HCT116 (cell line): ENCODE measurements at regions not wholly inside any gene's neighbourhood (a gene's known extent, or its start where the extent isn't known, plus 50 kb on each side); places are given as distances from the start of the nearest gene placed in this dataset.
"Not testable (repeated sequence)": the region's sequence is repeated elsewhere in the genome, so short reads cannot be mapped to it uniquely, and the experiment has no call there.

Source experiments
- CTCF ChIP-seq, 3 experiments: fragments of 200-600 bp in 1 of 3; sonication (generic) in 1 of 3; IDR thresholded peaks in 2 of 3; conservative IDR thresholded peaks in 1 of 3; 2 replicates each; pipeline ENCODE4 v1.5.1; 2012 to 2017; ENCODE audit warnings: low read depth in 2 of 3, low read length in 2 of 3, antibody characterized with exemption in 1 of 3, borderline replicate concordance in 1 of 3, control low read depth in 1 of 3, mild to moderate bottlenecking in 1 of 3, mixed read lengths in 1 of 3, mixed run types in 1 of 3, moderate library complexity in 1 of 3; ENCODE audit not compliant: insufficient read depth in 1 of 3
- ELF1 ChIP-seq: IDR thresholded peaks from 2 replicates; pipeline ENCODE4 v1.6.1; 2012; ENCODE audit warnings: low read depth, borderline replicate concordance
- EZH2phosphoT487 ChIP-seq: fragments of 200-600 bp; IDR thresholded peaks from 2 replicates; pipeline ENCODE4 v1.6.1; 2018; ENCODE audit warnings: antibody characterized with exemption, borderline replicate concordance
- JUND ChIP-seq: IDR thresholded peaks from 2 replicates; pipeline ENCODE4 v1.6.1; 2012
- POLR2A ChIP-seq: IDR thresholded peaks from 2 replicates; pipeline ENCODE4 v1.7.0; 2011; ENCODE audit warnings: borderline replicate concordance; ENCODE audit not compliant: insufficient read depth, insufficient read length; ENCODE audit errors: extremely low read depth
- RAD21 ChIP-seq: IDR thresholded peaks from 2 replicates; pipeline ENCODE4 v1.6.1; 2012; ENCODE audit warnings: low read depth, mild to moderate bottlenecking
- SIN3A ChIP-seq: IDR thresholded peaks from 2 replicates; pipeline ENCODE4 v1.6.1; 2012; ENCODE audit warnings: low read depth
- YY1 ChIP-seq: IDR thresholded peaks from 2 replicates; pipeline ENCODE4 v1.6.1; 2011; ENCODE audit warnings: low read length, low read depth, moderate library complexity, mild to moderate bottlenecking; ENCODE audit not compliant: insufficient replicate concordance; ENCODE audit errors: extremely low read depth
- TF ChIP-seq, protein P1 (sequence below): IDR thresholded peaks from 2 replicates; pipeline ENCODE4 v1.6.1; 2012; ENCODE audit warnings: low read depth
- TF ChIP-seq, protein P2 (sequence below): IDR thresholded peaks from 2 replicates; pipeline ENCODE4 v1.6.1; 2012
- TF ChIP-seq, protein P3 (sequence below): IDR thresholded peaks from 2 replicates; pipeline ENCODE4 v1.6.1; 2011; ENCODE audit warnings: mild to moderate bottlenecking, low read length, moderate library complexity; ENCODE audit not compliant: insufficient replicate concordance; ENCODE audit errors: extremely low read depth

GRCh38 chr16:29260683-29261426 lies 145.7 kb downstream of the NPIPB11 start:
- TF ChIP-seq RAD21; JUND; CTCF (IDR thresholded peaks at IDR 0.05 in 2 of 3, conservative IDR thresholded peaks at IDR 0.05 in 1 of 3; ENCODE audit: borderline replicate concordance in 1 of 3, insufficient read depth in 1 of 3, low read depth in 2 of 3, low read length in 2 of 3); YY1; POLR2A; EZH2phosphoT487; ELF1; SIN3A: not testable (repeated sequence)
- TF ChIP-seq, protein P1, sequence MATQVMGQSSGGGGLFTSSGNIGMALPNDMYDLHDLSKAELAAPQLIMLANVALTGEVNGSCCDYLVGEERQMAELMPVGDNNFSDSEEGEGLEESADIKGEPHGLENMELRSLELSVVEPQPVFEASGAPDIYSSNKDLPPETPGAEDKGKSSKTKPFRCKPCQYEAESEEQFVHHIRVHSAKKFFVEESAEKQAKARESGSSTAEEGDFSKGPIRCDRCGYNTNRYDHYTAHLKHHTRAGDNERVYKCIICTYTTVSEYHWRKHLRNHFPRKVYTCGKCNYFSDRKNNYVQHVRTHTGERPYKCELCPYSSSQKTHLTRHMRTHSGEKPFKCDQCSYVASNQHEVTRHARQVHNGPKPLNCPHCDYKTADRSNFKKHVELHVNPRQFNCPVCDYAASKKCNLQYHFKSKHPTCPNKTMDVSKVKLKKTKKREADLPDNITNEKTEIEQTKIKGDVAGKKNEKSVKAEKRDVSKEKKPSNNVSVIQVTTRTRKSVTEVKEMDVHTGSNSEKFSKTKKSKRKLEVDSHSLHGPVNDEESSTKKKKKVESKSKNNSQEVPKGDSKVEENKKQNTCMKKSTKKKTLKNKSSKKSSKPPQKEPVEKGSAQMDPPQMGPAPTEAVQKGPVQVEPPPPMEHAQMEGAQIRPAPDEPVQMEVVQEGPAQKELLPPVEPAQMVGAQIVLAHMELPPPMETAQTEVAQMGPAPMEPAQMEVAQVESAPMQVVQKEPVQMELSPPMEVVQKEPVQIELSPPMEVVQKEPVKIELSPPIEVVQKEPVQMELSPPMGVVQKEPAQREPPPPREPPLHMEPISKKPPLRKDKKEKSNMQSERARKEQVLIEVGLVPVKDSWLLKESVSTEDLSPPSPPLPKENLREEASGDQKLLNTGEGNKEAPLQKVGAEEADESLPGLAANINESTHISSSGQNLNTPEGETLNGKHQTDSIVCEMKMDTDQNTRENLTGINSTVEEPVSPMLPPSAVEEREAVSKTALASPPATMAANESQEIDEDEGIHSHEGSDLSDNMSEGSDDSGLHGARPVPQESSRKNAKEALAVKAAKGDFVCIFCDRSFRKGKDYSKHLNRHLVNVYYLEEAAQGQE, result not testable (repeated sequence)
- TF ChIP-seq, protein P2, sequence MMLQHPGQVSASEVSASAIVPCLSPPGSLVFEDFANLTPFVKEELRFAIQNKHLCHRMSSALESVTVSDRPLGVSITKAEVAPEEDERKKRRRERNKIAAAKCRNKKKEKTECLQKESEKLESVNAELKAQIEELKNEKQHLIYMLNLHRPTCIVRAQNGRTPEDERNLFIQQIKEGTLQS, result not testable (repeated sequence)
- TF ChIP-seq, protein P3, sequence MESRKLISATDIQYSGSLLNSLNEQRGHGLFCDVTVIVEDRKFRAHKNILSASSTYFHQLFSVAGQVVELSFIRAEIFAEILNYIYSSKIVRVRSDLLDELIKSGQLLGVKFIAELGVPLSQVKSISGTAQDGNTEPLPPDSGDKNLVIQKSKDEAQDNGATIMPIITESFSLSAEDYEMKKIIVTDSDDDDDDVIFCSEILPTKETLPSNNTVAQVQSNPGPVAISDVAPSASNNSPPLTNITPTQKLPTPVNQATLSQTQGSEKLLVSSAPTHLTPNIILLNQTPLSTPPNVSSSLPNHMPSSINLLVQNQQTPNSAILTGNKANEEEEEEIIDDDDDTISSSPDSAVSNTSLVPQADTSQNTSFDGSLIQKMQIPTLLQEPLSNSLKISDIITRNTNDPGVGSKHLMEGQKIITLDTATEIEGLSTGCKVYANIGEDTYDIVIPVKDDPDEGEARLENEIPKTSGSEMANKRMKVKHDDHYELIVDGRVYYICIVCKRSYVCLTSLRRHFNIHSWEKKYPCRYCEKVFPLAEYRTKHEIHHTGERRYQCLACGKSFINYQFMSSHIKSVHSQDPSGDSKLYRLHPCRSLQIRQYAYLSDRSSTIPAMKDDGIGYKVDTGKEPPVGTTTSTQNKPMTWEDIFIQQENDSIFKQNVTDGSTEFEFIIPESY, result not testable (repeated sequence)
